GM18498 (cell line): ENCODE measurements at regions not wholly inside any gene's neighbourhood (a gene's known extent, or its start where the extent isn't known, plus 50 kb on each side); places are given as distances from the start of the nearest gene placed in this dataset.

Experiments
- ATAC-seq: cut with Tn5 transposase; IDR thresholded peaks from one replicate; pipeline ENCODE4 v1.9.1; 2021; ENCODE audit warnings: mild to moderate bottlenecking, moderate library complexity; ENCODE audit not compliant: unreplicated experiment

GRCh38 chr2:150319658-150320555 lies 167.6 kb downstream of the RND3 start:
- ATAC-seq, result no peak

DNA sequence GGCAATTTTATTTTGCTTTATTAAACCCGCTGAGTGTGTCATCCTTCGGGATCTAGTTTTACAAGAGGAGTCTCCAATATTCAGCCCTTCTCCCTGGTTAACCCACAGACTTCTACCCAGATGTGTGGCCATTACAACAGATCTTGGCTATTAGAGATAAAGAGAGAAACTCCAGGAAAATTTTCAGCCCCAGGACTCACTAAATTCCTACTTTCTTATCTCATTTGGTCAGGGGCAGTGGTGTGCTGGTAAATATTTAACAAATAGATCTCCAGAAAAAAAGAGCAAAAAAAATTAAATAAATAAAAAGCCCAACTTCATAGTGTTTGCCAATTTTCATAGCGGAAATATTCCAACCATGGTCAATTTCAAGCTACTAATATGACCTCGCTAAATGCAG lies 168.4 kb downstream of the RND3 start:
- ATAC-seq, result no peak

- ATAC-seq, result no peak
Measured at GRCh38 chr2:150312271-150312670, 175.2 kb downstream of the RND3 start.

DNA sequence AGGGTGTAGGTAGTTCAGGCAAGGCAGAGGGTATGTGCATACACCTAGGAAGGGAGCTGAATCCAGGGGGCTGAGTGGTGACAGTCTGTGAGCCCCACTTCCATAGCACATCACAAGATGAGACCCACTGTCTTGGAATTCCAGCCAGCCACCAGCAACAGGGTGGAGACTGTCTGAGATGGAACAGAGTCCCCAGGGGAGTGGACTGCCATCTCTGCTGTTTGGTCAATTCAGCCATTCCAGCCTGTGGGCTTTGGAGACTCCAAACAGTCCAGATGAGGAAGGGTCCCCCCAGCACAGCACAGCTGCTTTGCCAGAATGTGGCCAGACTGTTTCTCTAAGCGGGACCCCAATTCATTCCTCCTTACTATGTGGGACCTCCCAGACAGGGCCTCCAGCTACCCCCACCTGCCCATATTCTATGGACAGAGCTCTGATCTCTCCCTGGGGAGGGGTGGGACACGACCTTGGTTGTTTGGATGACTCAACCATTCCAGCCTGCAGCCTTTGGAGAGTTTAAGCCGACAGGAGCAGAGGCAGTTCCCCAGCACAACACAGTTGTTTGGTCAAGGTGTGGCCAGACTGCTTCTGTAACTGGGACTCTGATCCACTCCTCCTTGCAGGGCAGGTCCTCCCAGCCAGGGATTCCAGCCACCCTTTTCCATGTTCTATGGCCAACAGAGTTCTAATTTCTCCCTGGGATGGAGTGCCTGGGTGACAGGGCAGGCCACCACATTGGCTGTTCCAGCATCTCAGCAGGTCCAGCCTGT lies 178.0 kb downstream of the RND3 start:
- ATAC-seq, result no peak

DNA sequence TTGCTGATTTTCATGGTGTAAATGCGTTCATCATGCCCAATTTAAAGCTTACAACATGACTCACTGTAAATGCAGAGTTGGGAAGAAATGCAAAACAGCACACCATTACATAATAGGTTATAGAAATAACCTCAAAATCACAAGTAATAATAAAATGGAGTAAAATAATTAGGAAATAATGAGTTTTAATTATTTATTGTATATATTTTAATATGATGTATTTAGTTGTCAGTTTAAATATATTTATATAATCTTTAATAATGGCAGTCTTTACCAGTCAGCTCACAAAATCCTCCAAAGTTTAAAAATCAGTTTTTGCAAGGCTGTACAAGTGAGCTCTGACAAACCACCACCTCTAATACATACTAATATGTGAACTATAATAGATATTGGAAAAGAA lies 180.2 kb downstream of the RND3 start:
- ATAC-seq, result no peak

DNA sequence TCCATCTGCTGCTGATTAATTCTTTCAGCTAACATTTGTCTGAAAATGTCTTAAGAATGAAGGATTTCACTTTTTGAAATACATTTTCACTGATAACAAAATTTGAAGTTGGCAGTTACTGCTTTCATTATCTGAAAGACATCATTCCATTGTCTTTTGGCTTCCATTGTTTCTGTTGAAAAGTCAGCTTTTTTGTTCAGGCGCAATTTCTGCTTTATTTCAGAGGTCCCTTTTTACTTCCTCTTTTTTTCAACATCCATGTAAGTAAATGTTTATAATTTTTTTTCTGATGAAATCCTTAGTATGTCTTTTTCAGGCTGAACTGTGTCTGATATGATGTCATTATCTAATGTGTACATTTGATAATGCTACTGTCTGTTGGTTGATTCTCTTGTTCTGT lies 184.2 kb downstream of the RND3 start:
- no peak for ATAC-seq

DNA sequence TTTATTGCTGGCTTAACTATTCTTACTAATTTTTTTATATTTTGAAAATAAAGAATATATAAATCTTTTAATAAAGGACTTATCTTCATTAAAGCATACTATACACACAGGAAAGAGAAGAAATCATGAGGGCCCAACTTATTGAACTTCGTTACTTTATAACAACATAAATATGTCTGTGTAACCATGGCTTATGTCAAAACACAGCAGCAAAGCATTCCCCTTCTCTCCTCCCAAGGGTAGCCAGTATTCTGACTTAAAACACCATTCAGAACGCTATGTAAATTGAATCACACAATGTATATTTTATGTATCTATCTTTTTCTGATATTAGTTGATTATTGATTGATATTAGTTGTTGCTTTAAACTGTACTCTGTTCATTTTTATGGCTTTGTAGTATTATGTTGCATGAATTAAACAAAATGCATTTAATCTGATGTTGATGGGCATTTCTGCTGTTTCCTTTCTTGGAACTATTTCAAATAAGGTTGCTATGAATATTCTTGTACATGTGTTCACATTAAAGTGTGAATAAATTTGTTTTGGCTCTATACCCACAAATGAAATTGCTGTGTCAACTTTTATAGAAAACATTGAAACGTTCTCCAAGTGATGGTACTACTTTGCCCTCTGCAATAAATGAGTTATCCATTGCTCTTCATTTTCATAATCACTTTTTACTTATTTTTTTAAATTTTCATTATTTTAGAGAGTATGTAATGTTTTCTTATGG lies 188.7 kb downstream of the RND3 start:
- ATAC-seq, result no peak

DNA sequence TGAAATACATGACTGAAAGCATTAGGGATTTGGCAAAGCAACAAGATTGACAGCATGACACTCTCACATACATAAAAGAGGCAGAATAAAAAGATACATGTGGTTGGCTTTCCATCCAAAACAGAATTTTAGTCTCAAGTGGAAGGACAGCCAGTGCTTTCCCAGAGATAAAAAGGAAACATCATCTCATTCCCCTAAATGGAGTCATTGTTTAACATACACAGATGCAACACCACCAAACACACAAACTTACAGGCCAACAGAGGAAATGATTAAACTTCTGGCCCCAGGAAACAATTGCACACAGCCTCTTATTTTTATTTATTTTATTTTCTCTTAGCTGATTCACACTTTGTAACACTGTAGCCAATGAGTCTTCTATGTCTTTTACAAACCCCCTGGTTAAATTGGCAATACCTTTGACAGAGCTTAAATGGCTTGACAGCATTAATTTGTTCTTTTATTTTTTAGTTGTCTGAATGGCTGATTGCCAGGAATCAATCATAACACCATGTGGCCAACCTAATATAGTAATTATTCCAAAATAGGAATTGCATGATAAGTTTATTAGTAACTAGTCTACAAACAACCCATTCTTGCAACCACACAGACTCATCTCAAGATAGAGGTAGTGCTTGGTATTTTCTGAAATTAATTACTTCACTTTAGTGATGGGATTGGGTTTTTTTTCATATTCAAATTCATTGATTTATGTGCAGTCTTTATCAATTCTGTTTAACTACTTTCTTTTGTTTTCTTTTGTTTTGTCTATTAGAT lies 190.5 kb downstream of the RND3 start:
- no peak for ATAC-seq

DNA sequence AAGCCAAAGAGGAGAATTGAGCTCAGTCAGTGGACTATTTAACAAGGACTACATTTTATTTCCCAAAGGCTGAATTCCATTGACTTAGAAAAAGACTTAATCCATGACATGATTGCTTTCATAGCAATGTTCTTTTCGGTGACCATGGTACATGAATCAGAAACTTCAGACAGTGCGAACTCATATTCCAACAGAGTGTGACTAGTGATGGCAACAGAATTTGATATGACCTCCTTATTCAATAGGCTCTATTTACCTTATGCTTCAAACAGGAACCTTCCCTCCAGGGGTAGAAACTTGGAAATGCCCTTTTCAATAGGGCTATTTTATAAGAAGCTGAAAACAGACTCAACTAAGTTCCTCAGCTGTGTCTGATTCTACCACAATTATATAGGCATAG lies 191.9 kb downstream of the RND3 start:
- ATAC-seq, result no peak

- no peak for ATAC-seq
Measured at GRCh38 chr2:150293771-150294170, 193.7 kb downstream of the RND3 start.

GRCh38 chr2:150292807-150293206 lies 194.7 kb downstream of the RND3 start:
- ATAC-seq, result no peak

- no peak for ATAC-seq
Measured at GRCh38 chr2:150292192-150292591, 195.3 kb downstream of the RND3 start.

DNA sequence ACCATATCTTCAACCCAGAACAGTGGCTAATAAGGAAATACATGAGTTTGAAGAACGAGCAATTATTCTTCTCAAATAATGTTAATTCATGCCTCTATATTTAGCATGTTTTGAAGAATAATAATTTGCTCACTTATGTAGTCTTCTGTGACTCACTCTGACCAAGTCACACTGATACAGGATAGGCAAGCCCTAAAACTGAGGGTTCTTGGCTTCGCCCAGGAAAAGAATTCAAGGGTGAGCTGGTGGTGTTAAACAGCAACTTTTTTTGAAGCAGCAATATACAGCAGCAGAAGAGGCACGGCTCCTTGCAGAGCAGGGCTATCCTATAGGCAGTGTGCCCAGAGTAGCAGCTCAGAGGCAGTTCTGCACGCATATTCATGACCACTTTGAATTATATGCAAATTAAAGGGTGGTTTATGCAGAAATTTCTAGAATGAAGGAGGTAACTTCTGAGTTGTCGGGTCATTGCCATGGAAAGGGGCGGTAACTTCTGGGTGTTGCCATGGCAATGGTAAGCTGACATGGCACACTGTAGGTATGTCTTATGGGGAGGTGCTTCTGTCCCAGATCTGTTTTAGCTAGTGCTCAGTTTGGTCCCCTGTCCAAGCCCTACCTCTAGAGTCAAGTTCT lies 200.6 kb downstream of the RND3 start:
- ATAC-seq, result no peak

DNA sequence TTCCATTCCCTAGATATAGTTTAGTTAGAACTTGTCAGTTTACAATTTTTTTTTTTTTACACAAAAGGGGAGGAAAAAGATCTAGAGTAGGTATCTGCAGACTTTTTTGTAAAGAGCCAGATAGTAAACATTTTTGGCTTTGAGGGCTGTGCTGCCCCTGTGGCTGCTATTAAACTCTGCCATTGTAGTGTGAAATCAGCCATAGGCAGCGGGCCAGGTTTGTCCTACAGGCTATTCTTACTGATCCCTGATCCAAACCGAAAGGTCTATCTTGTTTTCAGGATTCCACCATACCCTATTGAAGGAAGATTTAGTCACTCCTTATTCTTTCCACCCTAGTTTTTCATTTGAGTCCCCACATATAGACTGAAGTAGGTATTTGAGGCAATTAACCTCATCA lies 203.4 kb downstream of the RND3 start:
- ATAC-seq, result no peak

DNA sequence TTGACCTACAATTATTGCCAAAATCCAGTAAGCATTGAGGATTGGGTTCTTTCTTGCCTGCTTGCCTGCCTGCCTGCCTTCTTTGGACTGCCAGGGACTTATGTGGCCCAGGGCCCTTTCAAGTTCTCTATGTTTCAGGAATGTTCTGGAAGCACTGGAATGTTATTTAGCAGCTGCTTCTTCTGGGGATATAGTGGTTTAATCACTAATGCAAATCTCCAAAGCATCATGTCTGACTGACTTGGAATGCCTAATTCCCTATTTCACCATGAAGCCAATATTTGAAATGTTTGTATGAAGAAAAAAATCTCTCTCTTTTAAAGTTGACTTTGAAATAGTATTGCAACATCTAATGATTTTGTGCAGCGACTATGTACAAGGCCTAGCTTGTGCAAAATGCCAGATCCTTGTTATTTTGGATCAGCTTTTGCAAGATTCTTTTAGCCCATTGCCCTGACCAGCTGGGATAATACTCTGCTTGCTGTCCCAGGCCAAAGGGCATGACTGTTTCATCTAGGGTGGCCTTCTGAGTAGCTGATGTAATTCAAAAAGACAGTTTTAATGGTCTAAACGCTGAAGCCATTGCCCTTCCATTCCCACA lies 204.6 kb downstream of the RND3 start:
- ATAC-seq, result no peak

DNA sequence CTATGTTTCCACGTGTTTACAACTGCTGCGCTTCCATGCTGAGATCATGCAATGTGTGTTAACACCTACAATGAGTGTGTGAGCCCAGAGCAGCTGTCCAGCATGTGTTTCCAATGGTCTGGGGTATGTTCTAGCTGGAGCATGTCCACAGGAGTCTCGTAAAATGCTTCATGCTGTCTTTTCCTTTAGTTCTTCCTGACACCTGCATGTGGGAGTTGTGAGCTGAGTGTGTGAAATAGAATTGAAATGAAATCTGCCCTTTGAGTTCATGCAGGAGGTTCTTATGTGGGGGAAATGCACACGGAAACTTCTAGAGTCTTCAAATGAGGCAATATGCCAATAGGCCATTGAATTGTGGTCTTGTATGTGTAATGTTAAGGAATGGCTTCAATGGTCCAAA lies 205.1 kb downstream of the RND3 start:
- ATAC-seq, result no peak

- no peak for ATAC-seq
Measured at GRCh38 chr2:150280231-150280630, 207.2 kb downstream of the RND3 start.

GRCh38 chr2:150279686-150280085 lies 207.8 kb downstream of the RND3 start:
- no peak for ATAC-seq

- no peak for ATAC-seq
Measured at GRCh38 chr2:150276737-150277136, 210.7 kb downstream of the RND3 start.

- ATAC-seq, result no peak
Measured at GRCh38 chr2:150274108-150274507, 213.4 kb downstream of the RND3 start.
